PC-3 (cell line): ENCODE measurements at regions not wholly inside any gene's neighbourhood (a gene's known extent, or its start where the extent isn't known, plus 50 kb on each side); places are given as distances from the start of the nearest gene placed in this dataset.

ENCODE experiments used
- ATAC-seq: fragments of 200-7000 bp; cut with Tn5 transposase; 2 replicates; pipeline ENCODE4 v1.9.1; 2020; ENCODE audit warnings: mild to moderate bottlenecking, moderate library complexity
- BruUV-seq: library from RNA; stranded (reverse); fragments of 400-500 nt; replicated peaks from 2 replicates; lab custom pipeline; 2021; lab: Mats Ljungman, UMichigan
- CTCF ChIA-PET: fragments of 300-600 bp; sonication (Branson Sonifier 250); formaldehyde crosslinking; loops from one replicate; lab custom pipeline; 2022; ENCODE audit warnings: antibody characterized with exemption; lab: Charles Lee
- POLR2A ChIA-PET: fragments of 300-600 bp; sonication (Branson Sonifier 250); formaldehyde crosslinking; loops from one replicate; lab custom pipeline; 2022; ENCODE audit warnings: antibody characterized with exemption; ENCODE audit not compliant: unreplicated experiment; lab: Charles Lee
- DNase-seq: peaks from one replicate; pipeline ENCODE4 v3.0.0-alpha.2; 2015
- H2AFZ ChIP-seq: fragments of 300-600 bp; sonication (generic); 2 replicates; pipeline ENCODE4 v1.6.0; 2016; ENCODE audit warnings: antibody characterized with exemption, low read length
- H3F3A ChIP-seq: fragments of 300-600 bp; sonication (generic); one replicate; pipeline ENCODE4 v1.6.0; 2017; ENCODE audit warnings: antibody characterized with exemption, low read length, control low read depth, mild to moderate bottlenecking; ENCODE audit not compliant: unreplicated experiment
- H3K27ac ChIP-seq: fragments of 300-600 bp; sonication (generic); 2 replicates; pipeline ENCODE4 v1.5.1; 2016; ENCODE audit warnings: mild to moderate bottlenecking, low read length
- H3K27me3 ChIP-seq: fragments of 300-600 bp; sonication (generic); 2 replicates; pipeline ENCODE4 v1.6.1; 2016; ENCODE audit warnings: low read length, mixed read lengths
- H3K36me3 ChIP-seq: fragments of 300-600 bp; sonication (generic); 2 replicates; pipeline ENCODE4 v1.6.1; 2016; ENCODE audit warnings: low read depth, mixed run types, low read length, mixed read lengths
- H3K4me1 ChIP-seq: fragments of 300-600 bp; sonication (generic); 2 replicates; pipeline ENCODE4 v1.5.1; 2016; ENCODE audit warnings: low read length; ENCODE audit not compliant: insufficient read depth
- H3K4me2 ChIP-seq: fragments of 300-600 bp; sonication (generic); 2 replicates; pipeline ENCODE4 v1.6.0; 2016; ENCODE audit warnings: low read length
- H3K4me3 ChIP-seq: fragments of 300-600 bp; sonication (generic); 2 replicates; pipeline ENCODE4 v1.5.1; 2016; ENCODE audit warnings: mild to moderate bottlenecking, low read length, mixed read lengths
- H3K79me2 ChIP-seq: fragments of 300-600 bp; sonication (generic); 2 replicates; pipeline ENCODE4 v1.6.1; 2017; ENCODE audit warnings: low read length, mixed read lengths
- H3K9ac ChIP-seq: fragments of 300-600 bp; sonication (generic); 2 replicates; pipeline ENCODE4 v1.6.0; 2016; ENCODE audit warnings: mild to moderate bottlenecking, low read length
- H3K9me2 ChIP-seq: fragments of 300-600 bp; sonication (generic); replicated peaks from 2 replicates; pipeline ENCODE4 v1.6.1; 2016; ENCODE audit warnings: mixed run types, low read length, mixed read lengths
- H3K9me3 ChIP-seq: fragments of 300-600 bp; sonication (generic); 2 replicates; pipeline ENCODE4 v1.6.1; 2016; ENCODE audit warnings: low read length, mixed read lengths
- H4K20me1 ChIP-seq: fragments of 300-600 bp; sonication (generic); 2 replicates; pipeline ENCODE4 v1.6.1; 2016; ENCODE audit warnings: low read length, mixed read lengths
- CTCF ChIP-seq: fragments of 300-600 bp; sonication (generic); conservative IDR thresholded peaks from 2 replicates; pipeline ENCODE4 v1.5.1; 2017; ENCODE audit warnings: antibody characterized with exemption, low read depth, mild to moderate bottlenecking, low read length
- EZH2 ChIP-seq: fragments of 300-600 bp; sonication (generic); IDR thresholded peaks from one replicate; pipeline ENCODE4 v1.6.1; 2017; ENCODE audit warnings: antibody characterized with exemption, mild to moderate bottlenecking, low read length; ENCODE audit not compliant: unreplicated experiment
- EZH2phosphoT487 ChIP-seq: fragments of 300-600 bp; sonication (generic); IDR thresholded peaks from 2 replicates; pipeline ENCODE4 v1.6.1; 2018; ENCODE audit warnings: mild to moderate bottlenecking, antibody characterized with exemption, low read length, borderline replicate concordance
- intact Hi-C: fragments of 100-400 bp; cut with micrococcal nuclease; formaldehyde crosslinking; loops from 2 replicates; pipeline ENCODE4 v1.9.0; 2023

- TF ChIP-seq EZH2 (no peak), CTCF (no peak)
- no TSS peak for BruUV-seq
- H3F3A ChIP-seq: peaks cover 11% of the 10 kb centered on the region
- peak overlapping the region; percentile 4 for H3K4me2 ChIP-seq
- no peaks in the 10 kb centered on the region for H3K79me2 ChIP-seq
- no peaks in the 10 kb centered on the region for H3K36me3 ChIP-seq
- H3K9ac ChIP-seq: no peak overlapping the region
- ChIA-PET CTCF (interaction anchor here (0.6 kb wide), 1 partner anchor 338 kb away, joined by 3 read pairs; no protein-coding TSS in a partner anchor), POLR2A (no interaction called here)
- peak overlapping the region; percentile 38 for H3K27ac ChIP-seq
- no peak overlapping the region for H2AFZ ChIP-seq
- H4K20me1 ChIP-seq: no peaks in the 10 kb centered on the region
- H3K4me1 ChIP-seq: peaks cover 30% of the 10 kb centered on the region
- ATAC-seq (no peak), DNase-seq (peak; percentile 72)
- no peaks in the 10 kb centered on the region for H3K9me3 ChIP-seq
- no peaks in the 10 kb centered on the region for H3K27me3 ChIP-seq
- intact Hi-C loops: loop anchor here (2.0 to 5.0 kb wide), 3 partner anchors 59 to 225 kb away; no protein-coding TSS in a partner anchor
- H3K9me2 ChIP-seq: no peaks in the 10 kb centered on the region
- no peak overlapping the region for H3K4me3 ChIP-seq
These were observed 73.3 kb downstream of the TNFSF18 start for GRCh38 chr1:172977296-172978017.

- H3K4me1 ChIP-seq: peaks cover 30% of the 10 kb centered on the region
- DNase-seq (peak; percentile 44), ATAC-seq (no peak)
- H4K20me1 ChIP-seq: no peaks in the 10 kb centered on the region
- no TSS peak for BruUV-seq
- intact Hi-C loops: loop anchor here (5.0 kb wide), 2 partner anchors 64 to 224 kb away; no protein-coding TSS in a partner anchor
- no peaks in the 10 kb centered on the region for H3K9me3 ChIP-seq
- H3K9me2 ChIP-seq: no peaks in the 10 kb centered on the region
- H3K4me3 ChIP-seq: no peak overlapping the region
- H3F3A ChIP-seq: peaks cover 11% of the 10 kb centered on the region
- TF ChIP-seq EZH2 (no peak), CTCF (no peak), EZH2phosphoT487 (no peak)
- H3K79me2 ChIP-seq: no peaks in the 10 kb centered on the region
- no peaks in the 10 kb centered on the region for H3K36me3 ChIP-seq
- ChIA-PET CTCF (no interaction called here), POLR2A (no interaction called here)
- no peak overlapping the region for H3K4me2 ChIP-seq
- H3K9ac ChIP-seq: no peak overlapping the region
- H2AFZ ChIP-seq: no peak overlapping the region
- H3K27me3 ChIP-seq: no peaks in the 10 kb centered on the region
- no peak overlapping the region for H3K27ac ChIP-seq
These were observed 72.1 kb downstream of the TNFSF18 start for GRCh38 chr1:172978595-172978994.

- Histone ChIP-seq H3K9me3 (no peaks in the 10 kb centered on the region), H2AFZ (no peak overlapping the region), H3K9me2 (no peaks in the 10 kb centered on the region), H3K27me3 (no peaks in the 10 kb centered on the region), H3K4me2 (no peak overlapping the region), H3K27ac (no peak overlapping the region), H3F3A (peaks cover 11% of the 10 kb centered on the region), H3K9ac (no peak overlapping the region), H4K20me1 (no peaks in the 10 kb centered on the region), H3K79me2 (no peaks in the 10 kb centered on the region), H3K4me1 (peaks cover 30% of the 10 kb centered on the region), H3K36me3 (no peaks in the 10 kb centered on the region), H3K4me3 (no peak overlapping the region)
- CTCF ChIA-PET: interaction anchor here (0.7 kb wide), 1 partner anchor 94 kb away, joined by 3 read pairs; no protein-coding TSS in a partner anchor
- ATAC-seq (no peak), DNase-seq (no peak)
- POLR2A ChIA-PET: no interaction called here
- intact Hi-C loops: loop anchor here (5.0 kb wide), 2 partner anchors 62 to 222 kb away; no protein-coding TSS in a partner anchor
- TF ChIP-seq EZH2 (no peak), EZH2phosphoT487 (no peak), CTCF (no peak)
- no TSS peak for BruUV-seq
These were observed 70.9 kb downstream of the TNFSF18 start for GRCh38 chr1:172979828-172980227.
